HEK293 (cell line): ENCODE measurements at regions not wholly inside any gene's neighbourhood (a gene's known extent, or its start where the extent isn't known, plus 50 kb on each side); places are given as distances from the start of the nearest gene placed in this dataset.
A peak's percentile ranks its signal among the peaks of the same experiment; 100 is the strongest.

ENCODE experiments used
- CTCF ChIA-PET: fragments of 350-600 bp; formaldehyde crosslinking; extraction: SDS; loops from one replicate; lab custom pipeline; 2021; ENCODE audit warnings: antibody characterized with exemption; lab: Yijun Ruan, JAX
- POLR2A ChIA-PET: fragments of 300-600 bp; formaldehyde crosslinking; extraction: SDS; loops from one replicate; lab custom pipeline; 2020; ENCODE audit warnings: antibody characterized with exemption, inconsistent platforms; lab: Yijun Ruan, JAX
- H3K27ac ChIP-seq: fragments of 200-500 bp; sonication (Bioruptor generic); 2 replicates; pipeline ENCODE4 v1.5.1; 2014; ENCODE audit warnings: low read depth, low read length, control low read depth, inconsistent platforms; ENCODE audit errors: extremely low read depth
- H3K36me3 ChIP-seq, 2 experiments: fragments of 200-500 bp in 1 of 2; sonication (Bioruptor generic) in 1 of 2; 1 replicate in 1 of 2; 2 replicates in 1 of 2; pipeline ENCODE4 v1.5.1; 2014 to 2017; ENCODE audit warnings: inconsistent platforms in 2 of 2, low read length in 2 of 2; ENCODE audit not compliant: control insufficient read depth in 2 of 2, insufficient read depth in 1 of 2
- H3K4me1 ChIP-seq: fragments of 200-500 bp; sonication (Bioruptor generic); 2 replicates; pipeline ENCODE4 v1.5.1; 2014; ENCODE audit warnings: mild to moderate bottlenecking, low read length, inconsistent platforms; ENCODE audit not compliant: control insufficient read depth, insufficient read depth
- H3K4me3 ChIP-seq: 2 replicates; pipeline ENCODE4 v1.5.1; 2011; ENCODE audit warnings: low read depth, mild to moderate bottlenecking, control low read depth, low read length, moderate library complexity
- H3K9me3 ChIP-seq: fragments of 200-500 bp; sonication (Bioruptor generic); 2 replicates; pipeline ENCODE4 v1.5.1; 2014; ENCODE audit warnings: low read depth, low read length, inconsistent platforms; ENCODE audit not compliant: control insufficient read depth, insufficient read depth
- EGR2 ChIP-seq: fragments of 450-650 bp; formaldehyde crosslinking; IDR thresholded peaks from 2 replicates; pipeline ENCODE4 v1.5.1; 2016; ENCODE audit warnings: low read depth, missing biosample characterization, missing genetic modification characterization
- IKZF3 ChIP-seq: fragments of 450-650 bp; IDR thresholded peaks from 2 replicates; pipeline ENCODE4 v1.5.0; 2018; ENCODE audit warnings: missing biosample characterization, mild to moderate bottlenecking, missing genetic modification characterization, moderate library complexity
- MZF1 ChIP-seq: fragments of 450-650 bp; formaldehyde crosslinking; IDR thresholded peaks from 2 replicates; pipeline ENCODE4 v1.5.1; 2017; ENCODE audit warnings: missing biosample characterization, missing genetic modification characterization, borderline replicate concordance
- OVOL3 ChIP-seq: fragments of 450-650 bp; formaldehyde crosslinking; IDR thresholded peaks from 2 replicates; pipeline ENCODE4 v1.5.1; 2016; ENCODE audit warnings: missing biosample characterization, missing genetic modification characterization
- SALL2 ChIP-seq: fragments of 450-650 bp; formaldehyde crosslinking; IDR thresholded peaks from 2 replicates; pipeline ENCODE4 v1.5.0; 2017; ENCODE audit warnings: missing biosample characterization, mild to moderate bottlenecking, missing genetic modification characterization, borderline replicate concordance
- SP7 ChIP-seq: fragments of 450-650 bp; formaldehyde crosslinking; IDR thresholded peaks from 2 replicates; pipeline ENCODE4 v1.5.1; 2016; ENCODE audit warnings: missing biosample characterization, missing genetic modification characterization
- YY1 ChIP-seq: fragments of 450-650 bp; formaldehyde crosslinking; IDR thresholded peaks from 2 replicates; pipeline ENCODE4 v1.5.1; 2018; ENCODE audit warnings: missing biosample characterization, missing genetic modification characterization
- ZBTB17 ChIP-seq: fragments of 450-650 bp; formaldehyde crosslinking; IDR thresholded peaks from 2 replicates; pipeline ENCODE4 v1.5.1; 2016; ENCODE audit warnings: missing biosample characterization, missing genetic modification characterization
- ZBTB8A ChIP-seq: fragments of 450-650 bp; formaldehyde crosslinking; IDR thresholded peaks from 2 replicates; pipeline ENCODE4 v1.5.1; 2016; ENCODE audit warnings: missing biosample characterization, missing genetic modification characterization
- ZNF140 ChIP-seq: fragments of 450-650 bp; formaldehyde crosslinking; IDR thresholded peaks from 2 replicates; pipeline ENCODE4 v1.5.1; 2016; ENCODE audit warnings: missing biosample characterization, missing genetic modification characterization
- ZNF214 ChIP-seq: fragments of 450-650 bp; formaldehyde crosslinking; IDR thresholded peaks from 2 replicates; pipeline ENCODE4 v1.5.1; 2017; ENCODE audit warnings: missing biosample characterization, mild to moderate bottlenecking, missing genetic modification characterization, borderline replicate concordance
- ZNF311 ChIP-seq: fragments of 450-650 bp; formaldehyde crosslinking; IDR thresholded peaks from 2 replicates; pipeline ENCODE4 v1.5.1; 2017; ENCODE audit warnings: missing biosample characterization, missing genetic modification characterization, borderline replicate concordance
- ZNF341 ChIP-seq: fragments of 450-650 bp; formaldehyde crosslinking; IDR thresholded peaks from 2 replicates; pipeline ENCODE4; 2016; ENCODE audit warnings: low read depth, missing biosample characterization, missing genetic modification characterization
- ZNF433 ChIP-seq: fragments of 450-650 bp; formaldehyde crosslinking; IDR thresholded peaks from 2 replicates; pipeline ENCODE4 v1.5.1; 2016; ENCODE audit warnings: missing biosample characterization, missing genetic modification characterization, low read depth
- ZNF549 ChIP-seq: fragments of 450-650 bp; IDR thresholded peaks from 2 replicates; pipeline ENCODE4 v1.5.1; 2018; ENCODE audit warnings: missing biosample characterization, missing genetic modification characterization, mild to moderate bottlenecking, inconsistent platforms, moderate library complexity
- ZNF555 ChIP-seq: fragments of 450-650 bp; formaldehyde crosslinking; conservative IDR thresholded peaks from 2 replicates; pipeline ENCODE4 v1.5.1; 2017; ENCODE audit warnings: missing biosample characterization, mild to moderate bottlenecking, missing genetic modification characterization, inconsistent platforms
- ZNF585B ChIP-seq: fragments of 450-650 bp; formaldehyde crosslinking; IDR thresholded peaks from 2 replicates; pipeline ENCODE4 v1.5.1; 2016; ENCODE audit warnings: missing biosample characterization, missing genetic modification characterization
- ZNF610 ChIP-seq: fragments of 450-650 bp; formaldehyde crosslinking; IDR thresholded peaks from 2 replicates; pipeline ENCODE4 v1.5.1; 2016; ENCODE audit warnings: missing biosample characterization, missing genetic modification characterization, borderline replicate concordance
- ZNF654 ChIP-seq: fragments of 450-650 bp; formaldehyde crosslinking; IDR thresholded peaks from 2 replicates; pipeline ENCODE4 v1.5.1; 2016; ENCODE audit warnings: low read depth, missing biosample characterization, missing genetic modification characterization
- ZNF837 ChIP-seq: fragments of 450-650 bp; formaldehyde crosslinking; IDR thresholded peaks from 2 replicates; pipeline ENCODE4 v1.5.1; 2016; ENCODE audit warnings: missing biosample characterization, missing genetic modification characterization
- TF ChIP-seq, protein P1 (sequence below): fragments of 450-650 bp; formaldehyde crosslinking; IDR thresholded peaks from 2 replicates; pipeline ENCODE4 v1.5.1; 2016; ENCODE audit warnings: missing biosample characterization, missing genetic modification characterization
- TF ChIP-seq, protein P2 (sequence below): fragments of 450-650 bp; formaldehyde crosslinking; IDR thresholded peaks from 2 replicates; pipeline ENCODE4 v1.5.1; 2016; ENCODE audit warnings: missing biosample characterization, missing genetic modification characterization
- TF ChIP-seq, protein P3 (sequence below): fragments of 450-650 bp; formaldehyde crosslinking; IDR thresholded peaks from 2 replicates; pipeline ENCODE4 v1.5.1; 2016; ENCODE audit warnings: missing biosample characterization, missing genetic modification characterization, borderline replicate concordance
- TF ChIP-seq, protein P4 (sequence below): fragments of 450-650 bp; formaldehyde crosslinking; IDR thresholded peaks from 2 replicates; pipeline ENCODE4 v1.5.1; 2016; ENCODE audit warnings: missing biosample characterization, missing genetic modification characterization
- TF ChIP-seq, protein P5 (sequence below): fragments of 450-650 bp; formaldehyde crosslinking; IDR thresholded peaks from 2 replicates; pipeline ENCODE4 v1.5.1; 2016; ENCODE audit warnings: missing biosample characterization, missing genetic modification characterization, low read depth

DNA sequence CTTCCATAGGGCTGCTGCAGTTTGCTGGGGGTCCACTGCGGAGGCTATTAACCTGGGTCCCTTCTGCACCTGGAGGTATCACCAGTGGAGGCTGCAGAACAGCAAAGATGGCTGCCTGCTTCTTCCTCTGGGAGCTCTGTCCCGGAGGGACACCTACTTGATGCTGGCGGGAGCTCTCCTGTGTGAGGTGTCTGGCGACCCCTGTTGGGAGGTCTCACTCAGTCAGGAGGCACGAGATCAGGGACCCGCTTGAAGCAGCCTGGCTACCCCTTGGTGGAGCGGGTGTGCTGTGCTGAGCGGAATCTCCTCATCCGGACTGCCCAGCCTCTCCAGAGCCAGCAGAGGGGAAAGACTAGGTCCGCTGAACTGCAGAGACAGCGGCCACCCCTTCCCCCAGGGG, 56.0 kb upstream of the CTXND1 start:
- H3K36me3 ChIP-seq: no peaks in the 10 kb centered on the region
- POLR2A ChIA-PET: no interaction called here
- CTCF ChIA-PET: interaction anchor here (0.6 to 3.2 kb wide), 9 partner anchors 14 to 968 kb away, joined by 3 to 17 read pairs (median 4); no protein-coding TSS in a partner anchor
- no peak overlapping the region for H3K27ac ChIP-seq
- TF ChIP-seq ZBTB8A: no peak
- TF ChIP-seq, protein P1, sequence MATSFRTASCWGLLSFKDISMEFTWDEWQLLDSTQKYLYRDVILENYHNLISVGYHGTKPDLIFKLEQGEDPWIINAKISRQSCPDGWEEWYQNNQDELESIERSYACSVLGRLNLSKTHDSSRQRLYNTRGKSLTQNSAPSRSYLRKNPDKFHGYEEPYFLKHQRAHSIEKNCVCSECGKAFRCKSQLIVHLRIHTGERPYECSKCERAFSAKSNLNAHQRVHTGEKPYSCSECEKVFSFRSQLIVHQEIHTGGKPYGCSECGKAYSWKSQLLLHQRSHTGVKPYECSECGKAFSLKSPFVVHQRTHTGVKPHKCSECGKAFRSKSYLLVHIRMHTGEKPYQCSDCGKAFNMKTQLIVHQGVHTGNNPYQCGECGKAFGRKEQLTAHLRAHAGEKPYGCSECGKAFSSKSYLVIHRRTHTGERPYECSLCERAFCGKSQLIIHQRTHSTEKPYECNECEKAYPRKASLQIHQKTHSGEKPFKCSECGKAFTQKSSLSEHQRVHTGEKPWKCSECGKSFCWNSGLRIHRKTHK (tag by site-specific recombination): no peak
- no peak for TF ChIP-seq YY1 (tag by site-specific recombination)
- TF ChIP-seq, protein P2, sequence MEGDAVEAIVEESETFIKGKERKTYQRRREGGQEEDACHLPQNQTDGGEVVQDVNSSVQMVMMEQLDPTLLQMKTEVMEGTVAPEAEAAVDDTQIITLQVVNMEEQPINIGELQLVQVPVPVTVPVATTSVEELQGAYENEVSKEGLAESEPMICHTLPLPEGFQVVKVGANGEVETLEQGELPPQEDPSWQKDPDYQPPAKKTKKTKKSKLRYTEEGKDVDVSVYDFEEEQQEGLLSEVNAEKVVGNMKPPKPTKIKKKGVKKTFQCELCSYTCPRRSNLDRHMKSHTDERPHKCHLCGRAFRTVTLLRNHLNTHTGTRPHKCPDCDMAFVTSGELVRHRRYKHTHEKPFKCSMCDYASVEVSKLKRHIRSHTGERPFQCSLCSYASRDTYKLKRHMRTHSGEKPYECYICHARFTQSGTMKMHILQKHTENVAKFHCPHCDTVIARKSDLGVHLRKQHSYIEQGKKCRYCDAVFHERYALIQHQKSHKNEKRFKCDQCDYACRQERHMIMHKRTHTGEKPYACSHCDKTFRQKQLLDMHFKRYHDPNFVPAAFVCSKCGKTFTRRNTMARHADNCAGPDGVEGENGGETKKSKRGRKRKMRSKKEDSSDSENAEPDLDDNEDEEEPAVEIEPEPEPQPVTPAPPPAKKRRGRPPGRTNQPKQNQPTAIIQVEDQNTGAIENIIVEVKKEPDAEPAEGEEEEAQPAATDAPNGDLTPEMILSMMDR (tag by site-specific recombination): no peak
- TF ChIP-seq ZNF585B: no peak
- no peak for TF ChIP-seq ZNF610 (tag by site-specific recombination)
- TF ChIP-seq, protein P3, sequence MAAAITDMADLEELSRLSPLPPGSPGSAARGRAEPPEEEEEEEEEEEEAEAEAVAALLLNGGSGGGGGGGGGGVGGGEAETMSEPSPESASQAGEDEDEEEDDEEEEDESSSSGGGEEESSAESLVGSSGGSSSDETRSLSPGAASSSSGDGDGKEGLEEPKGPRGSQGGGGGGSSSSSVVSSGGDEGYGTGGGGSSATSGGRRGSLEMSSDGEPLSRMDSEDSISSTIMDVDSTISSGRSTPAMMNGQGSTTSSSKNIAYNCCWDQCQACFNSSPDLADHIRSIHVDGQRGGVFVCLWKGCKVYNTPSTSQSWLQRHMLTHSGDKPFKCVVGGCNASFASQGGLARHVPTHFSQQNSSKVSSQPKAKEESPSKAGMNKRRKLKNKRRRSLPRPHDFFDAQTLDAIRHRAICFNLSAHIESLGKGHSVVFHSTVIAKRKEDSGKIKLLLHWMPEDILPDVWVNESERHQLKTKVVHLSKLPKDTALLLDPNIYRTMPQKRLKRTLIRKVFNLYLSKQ (tag by site-specific recombination): no peak
- no peaks in the 10 kb centered on the region for H3K9me3 ChIP-seq
- no peaks in the 10 kb centered on the region for H3K4me1 ChIP-seq
- no peak overlapping the region for H3K4me3 ChIP-seq

DNA sequence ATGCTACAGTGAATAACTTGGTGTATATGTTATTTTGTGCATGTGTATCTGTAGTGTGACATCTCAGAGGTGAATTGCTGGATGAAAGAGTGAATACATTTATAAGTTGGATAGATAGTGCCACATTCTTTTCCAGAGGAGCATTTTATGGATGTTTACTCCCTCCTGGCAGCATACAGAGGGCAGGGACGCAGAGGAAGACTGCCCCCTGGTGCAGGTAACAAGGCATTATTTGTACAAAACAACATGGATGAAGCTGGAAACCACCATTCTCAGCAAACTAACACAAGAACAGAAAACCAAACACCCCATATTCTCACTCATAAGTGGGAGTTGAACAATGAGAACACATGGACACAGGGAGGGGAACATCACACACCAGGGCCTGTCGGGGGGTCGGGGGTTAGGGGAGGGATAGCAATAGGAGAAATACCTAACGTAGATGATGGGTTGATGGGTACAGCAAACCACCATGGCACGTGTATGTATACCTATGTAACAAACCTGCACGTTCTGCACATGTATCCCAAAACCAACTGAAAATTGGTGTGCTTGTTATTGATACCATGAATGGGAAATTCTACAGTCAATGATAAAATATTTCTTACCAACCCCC, 57.9 kb upstream of the CTXND1 start:
- no peaks in the 10 kb centered on the region for H3K36me3 ChIP-seq
- H3K4me1 ChIP-seq: no peaks in the 10 kb centered on the region
- no peak overlapping the region for H3K4me3 ChIP-seq
- no peak overlapping the region for H3K27ac ChIP-seq
- H3K9me3 ChIP-seq: no peaks in the 10 kb centered on the region
- POLR2A ChIA-PET: interaction anchor here (0.7 kb wide), 1 partner anchor 1091 kb away, joined by 3 read pairs; no protein-coding TSS in a partner anchor
- CTCF ChIA-PET: interaction anchor here (0.6 to 3.2 kb wide), 30 partner anchors 12 to 973 kb away, joined by 3 to 17 read pairs (median 4); no protein-coding TSS in a partner anchor
- TF ChIP-seq, protein P4, sequence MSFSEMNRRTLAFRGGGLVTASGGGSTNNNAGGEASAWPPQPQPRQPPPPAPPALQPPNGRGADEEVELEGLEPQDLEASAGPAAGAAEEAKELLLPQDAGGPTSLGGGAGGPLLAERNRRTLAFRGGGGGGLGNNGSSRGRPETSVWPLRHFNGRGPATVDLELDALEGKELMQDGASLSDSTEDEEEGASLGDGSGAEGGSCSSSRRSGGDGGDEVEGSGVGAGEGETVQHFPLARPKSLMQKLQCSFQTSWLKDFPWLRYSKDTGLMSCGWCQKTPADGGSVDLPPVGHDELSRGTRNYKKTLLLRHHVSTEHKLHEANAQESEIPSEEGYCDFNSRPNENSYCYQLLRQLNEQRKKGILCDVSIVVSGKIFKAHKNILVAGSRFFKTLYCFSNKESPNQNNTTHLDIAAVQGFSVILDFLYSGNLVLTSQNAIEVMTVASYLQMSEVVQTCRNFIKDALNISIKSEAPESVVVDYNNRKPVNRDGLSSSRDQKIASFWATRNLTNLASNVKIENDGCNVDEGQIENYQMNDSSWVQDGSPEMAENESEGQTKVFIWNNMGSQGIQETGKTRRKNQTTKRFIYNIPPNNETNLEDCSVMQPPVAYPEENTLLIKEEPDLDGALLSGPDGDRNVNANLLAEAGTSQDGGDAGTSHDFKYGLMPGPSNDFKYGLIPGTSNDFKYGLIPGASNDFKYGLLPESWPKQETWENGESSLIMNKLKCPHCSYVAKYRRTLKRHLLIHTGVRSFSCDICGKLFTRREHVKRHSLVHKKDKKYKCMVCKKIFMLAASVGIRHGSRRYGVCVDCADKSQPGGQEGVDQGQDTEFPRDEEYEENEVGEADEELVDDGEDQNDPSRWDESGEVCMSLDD (tag by site-specific recombination): no peak
- TF ChIP-seq, protein P5, sequence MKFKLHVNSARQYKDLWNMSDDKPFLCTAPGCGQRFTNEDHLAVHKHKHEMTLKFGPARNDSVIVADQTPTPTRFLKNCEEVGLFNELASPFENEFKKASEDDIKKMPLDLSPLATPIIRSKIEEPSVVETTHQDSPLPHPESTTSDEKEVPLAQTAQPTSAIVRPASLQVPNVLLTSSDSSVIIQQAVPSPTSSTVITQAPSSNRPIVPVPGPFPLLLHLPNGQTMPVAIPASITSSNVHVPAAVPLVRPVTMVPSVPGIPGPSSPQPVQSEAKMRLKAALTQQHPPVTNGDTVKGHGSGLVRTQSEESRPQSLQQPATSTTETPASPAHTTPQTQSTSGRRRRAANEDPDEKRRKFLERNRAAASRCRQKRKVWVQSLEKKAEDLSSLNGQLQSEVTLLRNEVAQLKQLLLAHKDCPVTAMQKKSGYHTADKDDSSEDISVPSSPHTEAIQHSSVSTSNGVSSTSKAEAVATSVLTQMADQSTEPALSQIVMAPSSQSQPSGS (tag by site-specific recombination): no peak
- peak; percentile 55 for TF ChIP-seq ZNF654 (tag by site-specific recombination)
- no peak for TF ChIP-seq OVOL3 (tag by site-specific recombination)
- no peak for TF ChIP-seq ZNF140 (tag by site-specific recombination)
- no peak for TF ChIP-seq SP7 (tag by site-specific recombination)
- TF ChIP-seq ZNF549 (tag by site-specific recombination): no peak
- no peak for TF ChIP-seq ZNF214 (tag by site-specific recombination)
- TF ChIP-seq ZNF433 (tag by site-specific recombination): no peak
- TF ChIP-seq EGR2 (tag by site-specific recombination): no peak
- no peak for TF ChIP-seq ZBTB17
- TF ChIP-seq ZNF555 (tag by site-specific recombination): no peak
- no peak for TF ChIP-seq SALL2 (tag by site-specific recombination)
- TF ChIP-seq ZNF837: no peak
- TF ChIP-seq IKZF3 (tag by site-specific recombination): peak; percentile 38; the same call in 1 of the 2 replicates
- TF ChIP-seq YY1 (tag by site-specific recombination): no peak
- TF ChIP-seq MZF1 (tag by site-specific recombination): no peak
- TF ChIP-seq ZNF311: no peak
- no peak for TF ChIP-seq ZNF341 (tag by site-specific recombination)
